GM12891 (cell line): ENCODE measurements at regions not wholly inside any gene's neighbourhood (a gene's known extent, or its start where the extent isn't known, plus 50 kb on each side); places are given as distances from the start of the nearest gene placed in this dataset.

Experiments used
- POLR2A ChIP-seq: IDR thresholded peaks from 2 replicates; pipeline ENCODE4 v1.6.1; 2011; ENCODE audit warnings: low read depth, low read length, control low read depth
- POU2F2 ChIP-seq: IDR thresholded peaks from 2 replicates; pipeline ENCODE4 v1.6.1; 2011; ENCODE audit warnings: low read depth, mild to moderate bottlenecking, control low read depth, low read length, moderate library complexity
- SPI1 ChIP-seq: IDR thresholded peaks from 2 replicates; pipeline ENCODE4 v1.6.1; 2011; ENCODE audit warnings: low read depth, low read length, control low read depth

GRCh38 chr4:41815473-41815872, 66.9 kb upstream of the PHOX2B start:
- TF ChIP-seq POLR2A: no peak
- TF ChIP-seq SPI1: no peak
- no peak for TF ChIP-seq POU2F2
